Thymus (tissue), 11 donors: ENCODE measurements at regions not wholly inside any gene's neighbourhood (a gene's known extent, or its start where the extent isn't known, plus 50 kb on each side); places are given as distances from the start of the nearest gene placed in this dataset.

Experiments used
- DNase-seq, 9 donors: peaks; one replicate each; pipeline ENCODE4 v3.0.0-alpha.2; 2013; ENCODE audit warnings: low spot score in 9 of 9, low read depth in 6 of 9, missing footprints in 1 of 9
- H3K27ac ChIP-seq, 2 donors: one replicate each; pipeline ENCODE4 v1.5.1; 2013; ENCODE audit warnings: control low read depth in 1 of 2, low read depth in 1 of 2, low read length in 1 of 2, mild to moderate bottlenecking in 1 of 2, moderate library complexity in 1 of 2
- H3K27me3 ChIP-seq, 2 donors: one replicate each; pipeline ENCODE4 v1.5.1; 2013; ENCODE audit warnings: low read length in 1 of 2; ENCODE audit not compliant: control insufficient read depth in 2 of 2, insufficient read depth in 1 of 2
- H3K36me3 ChIP-seq, 2 donors: one replicate each; pipeline ENCODE4 v1.5.1; 2013; ENCODE audit warnings: low read length in 1 of 2, mild to moderate bottlenecking in 1 of 2, moderate library complexity in 1 of 2; ENCODE audit not compliant: control insufficient read depth in 2 of 2, insufficient read depth in 2 of 2
- H3K4me1 ChIP-seq, 2 donors: one replicate each; pipeline ENCODE4 v1.5.1; 2013; ENCODE audit warnings: low read length in 2 of 2; ENCODE audit not compliant: control insufficient read depth in 2 of 2, insufficient read depth in 2 of 2
- H3K4me3 ChIP-seq, 2 donors: one replicate each; pipeline ENCODE4 v1.5.1; 2013; ENCODE audit warnings: low read length in 2 of 2, control low read depth in 1 of 2, mild to moderate bottlenecking in 1 of 2
- H3K9me3 ChIP-seq, 2 donors: one replicate each; pipeline ENCODE4 v1.5.1; 2013; ENCODE audit warnings: low read length in 1 of 2, mild to moderate bottlenecking in 1 of 2; ENCODE audit not compliant: control insufficient read depth in 2 of 2, insufficient read depth in 1 of 2
- WGBS: extraction: QIAGEN DNeasy Blood & Tissue Kit; methylation state at CpG from one replicate; pipeline ENCODE4 v1.1.7; 2013; 5-methylcytosine and 5-hydroxymethylcytosine counted together
- donor health status: healthy.

DNA sequence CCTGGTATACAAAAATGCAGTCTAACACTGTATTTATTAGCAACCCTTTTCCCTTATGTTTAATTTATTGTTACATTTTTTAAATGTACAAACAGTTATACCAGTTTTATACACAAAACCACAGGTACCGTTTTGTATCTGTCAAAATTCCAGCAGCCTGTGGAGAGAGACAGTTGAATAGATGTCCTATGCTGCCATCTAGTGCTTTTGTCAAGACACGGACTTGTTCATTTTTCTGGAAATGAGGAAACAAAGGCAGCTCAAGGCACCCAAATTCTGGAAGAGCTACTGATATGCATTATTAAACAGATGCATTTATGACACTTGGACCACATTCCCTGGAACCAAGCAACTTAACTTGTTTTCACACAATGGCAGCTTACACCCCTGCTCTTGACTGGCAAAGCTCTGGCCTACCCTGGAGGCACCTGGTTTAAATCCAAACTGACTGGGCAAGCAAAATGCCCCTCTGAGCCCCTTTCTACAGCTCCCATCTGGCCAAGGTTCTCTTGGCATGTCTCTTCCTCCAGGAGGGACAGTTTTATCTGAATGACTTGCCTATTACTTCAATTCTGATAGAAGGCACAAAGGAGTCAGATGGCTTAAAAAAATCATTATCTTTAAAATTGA lies 286.9 kb upstream of the PRKD1 start:
- no peaks in the 10 kb centered on the region for H3K4me1 ChIP-seq
- WGBS = 3% methylated on average over 2 of the region's 2 CpGs
- H3K27me3 ChIP-seq = no peaks in the 10 kb centered on the region
- no peak overlapping the region for H3K27ac ChIP-seq
- H3K4me3 ChIP-seq = no peak overlapping the region
- peak in 4 of 9 donors; percentile 2 to 20 (median 10) for DNase-seq
- H3K9me3 ChIP-seq = no peaks in the 10 kb centered on the region
- no peaks in the 10 kb centered on the region for H3K36me3 ChIP-seq

DNA sequence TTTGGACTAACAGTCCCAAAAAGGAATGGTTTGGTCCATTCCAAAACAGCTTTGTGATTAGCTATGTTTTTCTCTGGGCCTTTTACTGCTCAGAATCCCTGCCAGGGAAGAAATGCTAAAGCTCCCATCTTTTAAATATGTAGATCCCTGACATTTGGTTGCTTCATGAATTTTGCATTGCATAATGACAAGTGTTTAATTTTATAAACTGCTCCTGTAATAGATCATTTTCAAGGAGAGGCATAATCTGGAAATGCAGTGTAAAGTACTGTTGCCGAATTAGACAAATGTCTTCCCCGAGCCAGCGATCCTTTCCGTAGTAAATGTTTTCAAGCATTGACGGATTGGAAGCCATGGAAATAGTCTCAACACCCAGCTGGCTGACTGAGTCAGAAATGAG lies 291.3 kb upstream of the PRKD1 start:
- H3K27me3 ChIP-seq = no peaks in the 10 kb centered on the region
- H3K27ac ChIP-seq = no peak overlapping the region
- no peak overlapping the region for H3K4me3 ChIP-seq
- H3K36me3 ChIP-seq = no peaks in the 10 kb centered on the region
- 95% methylated on average over 5 of the region's 5 CpGs for WGBS
- no peak for DNase-seq
- H3K4me1 ChIP-seq = no peaks in the 10 kb centered on the region
- no peaks in the 10 kb centered on the region for H3K9me3 ChIP-seq

DNA sequence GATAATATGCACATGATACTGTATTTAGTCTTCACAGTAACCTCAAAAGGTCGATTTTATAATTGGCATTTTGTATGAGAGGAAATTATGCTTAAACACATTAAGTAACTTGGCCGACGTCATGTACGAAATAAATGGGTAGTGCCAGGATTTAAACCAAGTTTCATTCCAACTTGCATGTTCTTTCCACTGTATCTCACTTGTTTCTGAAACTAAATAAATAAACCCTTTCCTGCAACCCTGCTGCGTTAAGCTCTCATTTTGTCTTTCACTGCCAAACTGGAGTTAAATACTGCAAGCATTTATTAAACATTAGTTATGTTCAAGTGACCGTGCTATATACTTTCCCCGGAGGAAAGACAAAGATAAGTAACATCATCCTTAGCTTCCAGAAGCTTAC lies 293.9 kb upstream of the PRKD1 start:
- H3K27me3 ChIP-seq = no peaks in the 10 kb centered on the region
- H3K27ac ChIP-seq = no peak overlapping the region
- DNase-seq = no peak
- H3K36me3 ChIP-seq = no peaks in the 10 kb centered on the region
- no peak overlapping the region for H3K4me3 ChIP-seq
- no peaks in the 10 kb centered on the region for H3K9me3 ChIP-seq
- 92% methylated on average over 7 of the region's 7 CpGs for WGBS
- no peaks in the 10 kb centered on the region for H3K4me1 ChIP-seq

DNA sequence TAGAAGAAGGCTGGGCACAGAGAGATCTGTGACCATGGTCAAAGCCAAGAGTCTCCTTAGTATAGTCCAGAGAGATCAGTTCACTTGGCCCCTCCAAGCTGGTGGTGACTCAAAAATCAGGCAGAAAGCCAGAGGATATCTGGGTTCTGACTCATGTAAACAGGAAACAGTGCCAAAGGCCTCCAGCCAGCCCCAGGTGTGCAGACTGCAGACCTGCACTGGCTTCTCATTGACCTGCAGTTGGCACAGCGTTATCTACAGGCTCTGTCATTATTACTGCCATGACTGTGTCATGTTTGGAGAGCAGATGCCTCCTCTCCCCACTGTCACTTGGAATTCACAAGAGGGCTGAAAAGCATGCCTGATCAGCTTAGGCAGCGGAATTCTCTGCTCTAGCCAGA lies 295.7 kb upstream of the PRKD1 start:
- peak in 1 of 9 donors; percentile 2 for DNase-seq
- WGBS = 92% methylated on average over 2 of the region's 2 CpGs
- Histone ChIP-seq H3K4me1 (no peaks in the 10 kb centered on the region), H3K27me3 (no peaks in the 10 kb centered on the region), H3K36me3 (no peaks in the 10 kb centered on the region), H3K27ac (no peak overlapping the region), H3K9me3 (no peaks in the 10 kb centered on the region), H3K4me3 (no peak overlapping the region)

DNA sequence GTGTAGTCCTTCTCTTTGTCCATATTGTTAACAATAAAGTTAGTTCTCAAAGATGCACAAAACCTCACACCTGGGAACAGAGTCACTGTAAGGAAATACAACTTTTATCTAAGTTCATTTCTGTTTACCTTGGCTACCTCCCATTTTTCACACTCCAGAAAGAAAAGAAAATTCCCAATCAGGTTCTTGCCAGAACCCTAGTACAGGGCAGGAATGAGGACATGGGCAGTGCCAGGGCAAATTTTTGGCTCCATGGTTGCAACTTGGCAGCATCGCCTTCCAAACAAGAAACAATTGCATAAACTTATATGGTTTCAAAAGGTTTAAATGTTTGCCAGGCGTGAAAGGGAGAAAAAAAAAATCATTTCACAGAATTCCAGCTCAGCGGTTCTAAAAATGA lies 296.3 kb upstream of the PRKD1 start:
- H3K27ac ChIP-seq = no peak overlapping the region
- 88% methylated on average over 3 of the region's 3 CpGs for WGBS
- no peak overlapping the region for H3K4me3 ChIP-seq
- DNase-seq = no peak
- H3K9me3 ChIP-seq = no peaks in the 10 kb centered on the region
- no peaks in the 10 kb centered on the region for H3K4me1 ChIP-seq
- H3K36me3 ChIP-seq = no peaks in the 10 kb centered on the region
- no peaks in the 10 kb centered on the region for H3K27me3 ChIP-seq

DNA sequence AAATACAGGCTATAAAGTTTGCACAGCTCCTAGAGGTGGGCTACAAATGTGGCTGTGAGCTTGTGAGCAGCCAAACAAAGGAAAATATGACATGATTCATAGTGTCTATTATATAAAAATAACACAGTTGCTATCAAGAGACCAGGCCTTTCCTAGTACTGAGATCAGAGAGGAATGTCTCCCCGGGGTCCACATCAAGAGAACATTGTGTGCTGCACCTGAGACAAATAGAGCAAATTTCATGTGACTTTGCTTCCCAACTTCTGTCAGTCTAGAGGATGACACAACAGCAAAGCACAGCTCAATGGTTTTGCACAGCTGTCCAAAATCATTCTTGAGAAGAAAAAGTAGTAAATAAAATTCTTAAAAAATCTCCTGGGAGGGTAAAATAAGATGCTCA lies 297.5 kb upstream of the PRKD1 start:
- H3K27me3 ChIP-seq = no peaks in the 10 kb centered on the region
- no peaks in the 10 kb centered on the region for H3K9me3 ChIP-seq
- no peaks in the 10 kb centered on the region for H3K36me3 ChIP-seq
- no peak overlapping the region for H3K27ac ChIP-seq
- H3K4me1 ChIP-seq = no peaks in the 10 kb centered on the region
- DNase-seq = no peak
- WGBS = 92% methylated on average over 1 of the region's 1 CpG
- H3K4me3 ChIP-seq = no peak overlapping the region

DNA sequence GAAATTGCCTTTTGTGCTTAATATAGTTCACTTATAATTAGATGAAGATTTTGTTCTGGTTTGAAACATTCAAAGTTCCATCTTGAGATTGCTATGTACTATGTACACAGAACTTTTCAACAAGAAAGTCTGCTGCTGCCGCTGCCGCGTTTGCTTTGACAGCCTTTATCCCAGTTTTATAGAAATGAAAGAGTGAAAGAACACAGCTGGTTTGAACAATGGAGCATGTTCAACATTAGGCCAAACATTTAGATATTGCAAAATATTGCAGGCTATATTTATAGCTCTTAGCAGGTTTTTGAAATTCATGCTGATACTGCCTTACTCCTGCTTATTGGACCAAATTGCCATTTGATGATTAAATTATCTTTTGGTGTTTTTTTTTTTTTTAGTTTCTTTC lies 299.8 kb upstream of the PRKD1 start:
- no peaks in the 10 kb centered on the region for H3K36me3 ChIP-seq
- no peak overlapping the region for H3K27ac ChIP-seq
- H3K27me3 ChIP-seq = no peaks in the 10 kb centered on the region
- WGBS = 98% methylated on average over 3 of the region's 3 CpGs
- no peaks in the 10 kb centered on the region for H3K9me3 ChIP-seq
- H3K4me1 ChIP-seq = no peaks in the 10 kb centered on the region
- no peak for DNase-seq
- H3K4me3 ChIP-seq = no peak overlapping the region

DNA sequence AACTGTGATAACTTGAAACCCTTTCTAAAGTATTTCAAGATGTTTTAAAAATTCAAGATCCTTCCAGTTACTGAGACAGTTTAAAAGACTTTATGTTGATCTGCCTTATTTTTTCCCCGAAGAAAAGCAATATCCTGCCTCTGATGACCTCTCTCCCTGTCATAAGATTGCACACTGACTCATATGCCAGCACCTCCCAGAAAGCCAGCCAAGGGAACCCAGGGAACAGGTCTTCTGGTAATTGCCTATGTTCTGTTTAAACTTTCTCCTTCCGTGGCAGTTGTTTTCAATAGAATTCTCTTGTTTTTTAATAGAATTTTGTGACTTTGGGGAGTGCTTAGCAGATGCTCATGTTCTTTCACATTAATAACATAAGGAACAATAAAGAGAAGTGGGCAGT lies 300.2 kb upstream of the PRKD1 start:
- Histone ChIP-seq H3K27me3 (no peaks in the 10 kb centered on the region), H3K36me3 (no peaks in the 10 kb centered on the region), H3K27ac (no peak overlapping the region), H3K9me3 (no peaks in the 10 kb centered on the region), H3K4me3 (no peak overlapping the region), H3K4me1 (no peaks in the 10 kb centered on the region)
- DNase-seq = no peak
- 89% methylated on average over 2 of the region's 2 CpGs for WGBS

DNA sequence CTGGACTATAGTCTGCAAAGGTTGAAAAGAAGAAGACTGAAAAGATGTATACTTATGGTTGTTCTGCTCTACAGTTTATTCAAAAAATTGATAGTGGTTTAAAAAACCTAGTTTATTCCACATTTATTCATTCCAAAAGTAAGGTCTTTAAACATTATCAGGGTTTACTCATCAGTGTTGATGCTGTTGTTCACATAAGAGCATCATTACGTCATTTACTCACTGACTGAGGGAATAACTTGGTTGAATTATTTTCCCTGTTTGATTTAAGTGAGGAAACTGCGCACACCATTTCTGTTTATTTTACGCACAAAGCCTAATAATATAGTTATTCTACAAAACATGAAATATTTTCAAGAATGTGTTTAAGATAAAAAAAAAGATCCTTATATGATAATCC lies 303.1 kb upstream of the PRKD1 start:
- DNase-seq = no peak
- Histone ChIP-seq H3K4me3 (no peak overlapping the region), H3K4me1 (no peaks in the 10 kb centered on the region), H3K36me3 (no peaks in the 10 kb centered on the region), H3K27me3 (no peaks in the 10 kb centered on the region), H3K9me3 (no peaks in the 10 kb centered on the region), H3K27ac (no peak overlapping the region)
- WGBS = 95% methylated on average over 3 of the region's 3 CpGs

DNA sequence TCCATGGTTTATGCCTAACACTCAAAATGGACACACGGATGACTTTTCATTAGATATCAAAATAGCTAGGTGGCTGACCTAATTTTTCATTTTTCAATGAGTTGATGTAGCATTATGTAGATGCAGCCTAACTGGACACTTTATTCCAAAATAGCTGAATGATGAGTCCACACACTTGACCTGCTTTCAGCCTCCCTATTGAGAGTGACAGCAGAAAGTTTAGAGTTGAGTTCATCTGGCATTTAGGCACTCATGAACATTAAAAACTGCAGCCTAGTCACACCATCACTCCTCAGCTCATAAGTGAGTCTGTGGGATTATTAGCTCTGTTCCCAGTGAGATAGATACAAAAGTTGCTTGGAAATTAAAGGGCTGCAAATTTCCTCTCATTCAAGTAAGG lies 307.3 kb upstream of the PRKD1 start:
- Histone ChIP-seq H3K9me3 (no peaks in the 10 kb centered on the region), H3K36me3 (no peaks in the 10 kb centered on the region), H3K27ac (no peak overlapping the region), H3K4me3 (no peak overlapping the region), H3K27me3 (no peaks in the 10 kb centered on the region), H3K4me1 (no peaks in the 10 kb centered on the region)
- no peak for DNase-seq
- 93% methylated on average over 1 of the region's 1 CpG for whole genome bisulfite sequencing
